Keratinocyte (primary cell): ENCODE measurements at regions not wholly inside any gene's neighbourhood (a gene's known extent, or its start where the extent isn't known, plus 50 kb on each side); places are given as distances from the start of the nearest gene placed in this dataset.

ENCODE experiments used
- DNase-seq: peaks from one replicate; pipeline ENCODE4 v3.0.0-alpha.2; 2011; ENCODE audit warnings: low read depth, missing footprints, low spot score
- FAIRE-seq: peaks from 2 replicates; lab custom pipeline; 2011; peaks lifted over from hg19 to GRCh38; lab: Jason Lieb, UNC
- H2AFZ ChIP-seq: 2 replicates; pipeline ENCODE4 v1.6.0; 2012; ENCODE audit warnings: low read length, control low read depth, inconsistent platforms; ENCODE audit not compliant: control insufficient read depth
- H3K27ac ChIP-seq: 2 replicates; pipeline ENCODE4 v1.5.1; 2011; ENCODE audit warnings: low read length; ENCODE audit not compliant: control insufficient read depth, insufficient read depth
- H3K27me3 ChIP-seq: 3 replicates; pipeline ENCODE4 v1.6.0; 2011; ENCODE audit warnings: low read length; ENCODE audit not compliant: control insufficient read depth, insufficient read depth; ENCODE audit errors: extremely low read depth
- H3K36me3 ChIP-seq, 2 experiments: 2 replicates in 1 of 2; 3 replicates in 1 of 2; pipeline ENCODE4 v1.5.1; 2011; ENCODE audit warnings: low read length in 2 of 2, mild to moderate bottlenecking in 1 of 2; ENCODE audit not compliant: control insufficient read depth in 2 of 2, insufficient read depth in 2 of 2; ENCODE audit errors: extremely low read depth in 1 of 2
- H3K4me1 ChIP-seq: 3 replicates; pipeline ENCODE4 v1.5.1; 2011; ENCODE audit warnings: low read length; ENCODE audit not compliant: control insufficient read depth, insufficient read depth; ENCODE audit errors: extremely low read depth
- H3K4me2 ChIP-seq: 3 replicates; pipeline ENCODE4 v1.6.0; 2011; ENCODE audit warnings: low read depth, low read length; ENCODE audit not compliant: control insufficient read depth, insufficient read depth; ENCODE audit errors: extremely low read depth
- H3K4me3 ChIP-seq, 3 experiments: fragments of 200-600 bp in 1 of 3; sonication (generic) in 1 of 3; 2 replicates in 2 of 3; 3 replicates in 1 of 3; pipeline ENCODE4 v1.5.1; 2011 to 2016; ENCODE audit warnings: low read length in 3 of 3, mild to moderate bottlenecking in 3 of 3, control low read depth in 2 of 3, inconsistent platforms in 1 of 3, low read depth in 1 of 3, mixed read lengths in 1 of 3, mixed run types in 1 of 3, moderate library complexity in 1 of 3; ENCODE audit not compliant: control insufficient read depth in 2 of 3, insufficient read depth in 2 of 3; ENCODE audit errors: extremely low read depth in 1 of 3
- H3K79me2 ChIP-seq: 2 replicates; pipeline ENCODE4 v1.6.0; 2012; ENCODE audit warnings: low read length; ENCODE audit not compliant: control insufficient read depth, insufficient read depth
- H3K9ac ChIP-seq: 3 replicates; pipeline ENCODE4 v1.6.0; 2011; ENCODE audit warnings: low read length; ENCODE audit not compliant: control insufficient read depth, insufficient read depth; ENCODE audit errors: extremely low read depth
- H3K9me1 ChIP-seq: 3 replicates; pipeline ENCODE4 v1.6.0; 2011; ENCODE audit warnings: low read length; ENCODE audit not compliant: control insufficient read depth, insufficient read depth; ENCODE audit errors: extremely low read depth
- H3K9me3 ChIP-seq: 2 replicates; pipeline ENCODE4 v1.5.1; 2012; ENCODE audit warnings: low read depth, low read length; ENCODE audit not compliant: control insufficient read depth
- H4K20me1 ChIP-seq: 3 replicates; pipeline ENCODE4 v1.6.0; 2011; ENCODE audit warnings: low read length; ENCODE audit not compliant: control insufficient read depth, insufficient read depth; ENCODE audit errors: extremely low read depth
- CTCF ChIP-seq, 3 experiments: IDR thresholded peaks in 1 of 3; conservative IDR thresholded peaks in 1 of 3; optimal IDR thresholded peaks in 1 of 3; 2 replicates in 2 of 3; 3 replicates in 1 of 3; pipeline versions ENCODE3 to v1.5.1; 2011; ENCODE audit warnings: low read length in 3 of 3, mild to moderate bottlenecking in 3 of 3, moderate library complexity in 2 of 3, control low read depth in 1 of 3, inconsistent platforms in 1 of 3; ENCODE audit not compliant: insufficient read depth in 2 of 3; ENCODE audit errors: extremely low read depth in 1 of 3
- EZH2 ChIP-seq: IDR thresholded peaks from one replicate; pipeline ENCODE4 v1.6.1; 2012; ENCODE audit warnings: inconsistent platforms, mild to moderate bottlenecking, low read length, moderate library complexity
- dilution Hi-C: fragments of 300-500 bp; cut with MboI; formaldehyde crosslinking; loops from one replicate; pipeline ENCODE4 v1.7.0; 2020; ENCODE audit warnings: low sequenced_read_pairs; ENCODE audit not compliant: extremely low pct_ligation_motif_present

- H3K4me1 ChIP-seq: no peaks in the 10 kb centered on the region
- no peaks in the 10 kb centered on the region for H3K36me3 ChIP-seq
- H2AFZ ChIP-seq: no peak overlapping the region
- no peak overlapping the region for H3K4me2 ChIP-seq
- no peak for TF ChIP-seq CTCF (optimal IDR thresholded peaks at IDR 0.05 in 1 of 3, IDR thresholded peaks at IDR 0.05 in 1 of 3, conservative IDR thresholded peaks at IDR 0.05 in 1 of 3; ENCODE audit: extremely low read depth in 1 of 3, insufficient read depth in 2 of 3, low read length in 3 of 3)
- TF ChIP-seq EZH2: no peak
- DNase-seq (no peak), FAIRE-seq (no peak)
- H3K9me3 ChIP-seq: no peaks in the 10 kb centered on the region
- no peaks in the 10 kb centered on the region for H3K9me1 ChIP-seq
- H3K9ac ChIP-seq: no peak overlapping the region
- dilution Hi-C loops: no loop called here
- H3K79me2 ChIP-seq: no peaks in the 10 kb centered on the region
- no peaks in the 10 kb centered on the region for H3K27me3 ChIP-seq
- H3K27ac ChIP-seq: no peak overlapping the region
- no peaks in the 10 kb centered on the region for H4K20me1 ChIP-seq
- no peak overlapping the region for H3K4me3 ChIP-seq
These were observed 204.4 kb downstream of the SYK start for GRCh38 chr9:91006046-91006445.

- Histone ChIP-seq H3K9me1 (no peaks in the 10 kb centered on the region), H2AFZ (no peak overlapping the region), H4K20me1 (no peaks in the 10 kb centered on the region), H3K79me2 (no peaks in the 10 kb centered on the region), H3K4me1 (no peaks in the 10 kb centered on the region), H3K36me3 (no peaks in the 10 kb centered on the region), H3K9ac (no peak overlapping the region), H3K9me3 (no peaks in the 10 kb centered on the region), H3K27ac (no peak overlapping the region), H3K4me2 (no peak overlapping the region), H3K27me3 (no peaks in the 10 kb centered on the region), H3K4me3 (no peak overlapping the region)
- dilution Hi-C loops: no loop called here
- TF ChIP-seq EZH2 (no peak), CTCF (optimal IDR thresholded peaks at IDR 0.05 in 1 of 3, IDR thresholded peaks at IDR 0.05 in 1 of 3, conservative IDR thresholded peaks at IDR 0.05 in 1 of 3; ENCODE audit: extremely low read depth in 1 of 3, insufficient read depth in 2 of 3, low read length in 3 of 3) (no peak)
- FAIRE-seq (no peak), DNase-seq (no peak)
These were observed 206.9 kb downstream of the SYK start for GRCh38 chr9:91008568-91008967.
